Pancreas (tissue), 10 donors: ENCODE measurements at regions not wholly inside any gene's neighbourhood (a gene's known extent, or its start where the extent isn't known, plus 50 kb on each side); places are given as distances from the start of the nearest gene placed in this dataset.

Experiments used
- ATAC-seq, 4 donors: fragments of 200-7000 bp; cut with Tn5 transposase; one replicate each; pipeline versions ENCODE4 v1.8.0 to v1.9.1; 2020; ENCODE audit warnings: mild to moderate bottlenecking in 4 of 4, moderate library complexity in 4 of 4
- DNase-seq, 6 donors: peaks; one replicate each; pipeline ENCODE4 v3.0.0-alpha.2; 2020
- FAIRE-seq: peaks from 2 replicates; lab custom pipeline; 2012; peaks lifted over from hg19 to GRCh38; lab: Jason Lieb, UNC
- H3K27ac ChIP-seq, 4 donors: fragments of 200-600 bp; sonication (generic); 1 replicate in 3 of 4; 2 replicates in 1 of 4; pipeline versions ENCODE4 v1.5.0 to v1.8.0; 2020
- H3K27me3 ChIP-seq, 4 donors: fragments of 200-600 bp; one replicate each; pipeline ENCODE4 v1.8.0; 2021
- H3K36me3 ChIP-seq, 3 donors: fragments of 200-600 bp; sonication (generic) in 1 of 3; one replicate each; pipeline versions ENCODE4 v1.5.0 to v1.8.0; 2020 to 2021
- H3K4me1 ChIP-seq, 3 donors: fragments of 200-600 bp; one replicate each; pipeline ENCODE4 v1.8.0; 2021
- H3K4me3 ChIP-seq, 4 donors: fragments of 200-600 bp; sonication (generic) in 2 of 4; one replicate each; pipeline versions ENCODE4 v1.5.0 to v1.8.0; 2020 to 2021
- H3K9me3 ChIP-seq, 4 donors: fragments of 200-600 bp; one replicate each; pipeline ENCODE4 v1.8.0; 2021
- CTCF ChIP-seq, 4 donors: fragments of 200-600 bp; sonication (generic) in 3 of 4; IDR thresholded peaks; one replicate each; pipeline versions ENCODE4 v1.5.0 to v1.8.0; 2021; ENCODE audit warnings: antibody characterized with exemption in 4 of 4
- WGBS, 2 donors: extraction: QIAGEN DNeasy Blood & Tissue Kit; methylation state at CpG; one replicate each; pipeline ENCODE4 v1.1.7; 2013; 5-methylcytosine and 5-hydroxymethylcytosine counted together
- intact Hi-C, 3 donors: fragments of 100-400 bp; cut with DNase I; formaldehyde crosslinking; loops; one replicate each; pipeline versions ENCODE4 v1.11.1 to v1.14.2; 2022
- donor health status: healthy with polysubstance abuse.
- donor health status: DM: no; HTN: no; CAD: no; lungs with moderate emphysema.
- donor health status: DM: no; HTN: no; CAD: no.
- donor health status: control.
- donor health status: control.
- donor health status: Bipolar disorder and iron deficiency.
- donor health status: DM: yes; HTN: yes; CAD: no.
- donor health status: DM: no; HTN: no; CAD: no.
- donor health status: DM: no; HTN: no; CAD: no.
- donor health status: DM: yes; HTN: yes; CAD: no.

- H3K27ac ChIP-seq, result no peak overlapping the region
- intact Hi-C loops, result no loop called here
- no peak for TF ChIP-seq CTCF (IDR thresholded peaks at IDR 0.05)
- FAIRE-seq (no peak), DNase-seq (no peak), ATAC-seq (no peak)
- H3K4me1 ChIP-seq, result no peaks in the 10 kb centered on the region
- no peaks in the 10 kb centered on the region for H3K36me3 ChIP-seq
- peaks cover 0 to 4% (median 0%) of the 10 kb centered on the region in 4 donors for H3K9me3 ChIP-seq
- 51 to 58% methylated on average over 3 of the region's 3 CpGs for WGBS, 2 donors
- H3K27me3 ChIP-seq, result no peaks in the 10 kb centered on the region
- no peak overlapping the region for H3K4me3 ChIP-seq
These were observed 706.0 kb downstream of the KCNJ3 start for GRCh38 chr2:155404433-155405002.

DNA sequence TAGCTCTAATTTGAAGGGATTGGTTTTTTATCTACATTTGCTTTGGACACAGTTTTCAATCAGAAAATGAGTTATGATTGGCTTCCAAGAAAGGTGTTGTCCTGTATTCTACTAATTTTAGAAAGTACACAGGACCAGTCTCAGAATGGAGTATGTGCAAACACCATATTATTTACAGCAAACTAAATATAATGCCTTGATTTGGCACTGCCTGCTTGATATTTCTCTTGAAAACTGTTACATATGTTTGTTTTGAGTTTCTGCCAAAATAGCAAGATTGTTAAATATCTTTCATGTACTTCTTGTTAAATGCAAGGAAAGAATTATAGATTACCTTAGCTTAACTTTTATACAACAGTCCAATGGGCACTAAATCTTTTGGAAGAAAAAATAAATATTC, 694.9 kb downstream of the KCNJ3 start:
- no peaks in the 10 kb centered on the region for H3K27me3 ChIP-seq
- ATAC-seq, result no peak
- no peak for TF ChIP-seq CTCF (IDR thresholded peaks at IDR 0.05)
- H3K4me1 ChIP-seq, result peaks cover 0 to 5% (median 0%) of the 10 kb centered on the region in 3 donors
- FAIRE-seq, result no peak
- H3K4me3 ChIP-seq, result no peak overlapping the region
- no peak overlapping the region for H3K27ac ChIP-seq
- intact Hi-C loops, result no loop called here
- H3K9me3 ChIP-seq, result no peaks in the 10 kb centered on the region
- no peak for DNase-seq
- H3K36me3 ChIP-seq, result no peaks in the 10 kb centered on the region

GRCh38 chr2:155391613-155392130, 693.2 kb downstream of the KCNJ3 start:
- Histone ChIP-seq H3K27me3 (no peaks in the 10 kb centered on the region), H3K4me1 (peaks cover 0 to 5% (median 0%) of the 10 kb centered on the region in 3 donors), H3K9me3 (no peaks in the 10 kb centered on the region), H3K4me3 (no peak overlapping the region), H3K27ac (no peak overlapping the region), H3K36me3 (no peaks in the 10 kb centered on the region)
- FAIRE-seq (no peak), DNase-seq (no peak), ATAC-seq (no peak)
- intact Hi-C loops, result no loop called here
- TF ChIP-seq CTCF (IDR thresholded peaks at IDR 0.05), result no peak
- WGBS, 2 donors, result 64 to 83% methylated on average over 2 of the region's 2 CpGs

DNA sequence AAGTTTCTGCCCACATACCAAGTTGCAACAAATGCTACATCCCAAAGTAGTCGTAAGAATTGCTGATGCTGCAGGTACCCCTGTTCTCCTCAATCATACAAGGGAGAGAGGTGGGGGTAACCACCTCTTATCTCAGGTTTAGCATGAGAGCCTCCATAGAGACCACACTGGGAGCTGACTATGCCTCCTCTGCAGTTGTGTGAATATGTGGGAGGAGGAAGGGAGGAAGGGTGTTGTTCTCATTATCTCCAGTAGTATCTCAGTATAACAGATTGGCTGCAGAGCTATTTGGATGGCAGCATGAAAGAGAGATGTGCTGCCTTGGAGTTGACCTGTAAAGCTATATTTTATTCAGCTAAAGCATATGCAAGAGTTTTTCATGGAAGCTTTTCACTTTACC, 690.7 kb downstream of the KCNJ3 start:
- TF ChIP-seq CTCF (IDR thresholded peaks at IDR 0.05), result no peak
- Histone ChIP-seq H3K27ac (no peak overlapping the region), H3K27me3 (no peaks in the 10 kb centered on the region), H3K4me1 (peaks cover 0 to 5% (median 0%) of the 10 kb centered on the region in 3 donors), H3K36me3 (no peaks in the 10 kb centered on the region), H3K4me3 (no peak overlapping the region), H3K9me3 (no peaks in the 10 kb centered on the region)
- DNase-seq, result no peak
- no peak for FAIRE-seq
- no peak for ATAC-seq
- intact Hi-C loops, result no loop called here
- WGBS, 2 donors, result 78 to 83% methylated on average over 1 of the region's 1 CpG

GRCh38 chr2:155384555-155385123, 686.1 kb downstream of the KCNJ3 start:
- H3K4me3 ChIP-seq, result no peak overlapping the region
- no peak for ATAC-seq

More at GRCh38 chr2:155384555-155385123, 686.1 kb downstream of the KCNJ3 start:
- H3K4me1 ChIP-seq, result peaks cover 0 to 7% (median 0%) of the 10 kb centered on the region in 3 donors
- intact Hi-C loops, result no loop called here
- TF ChIP-seq CTCF (IDR thresholded peaks at IDR 0.05), result no peak
- H3K27ac ChIP-seq, result no peak overlapping the region
- DNase-seq, result no peak
- H3K9me3 ChIP-seq, result no peaks in the 10 kb centered on the region
- no peaks in the 10 kb centered on the region for H3K36me3 ChIP-seq
- FAIRE-seq, result no peak
- WGBS, 2 donors, result 78 to 86% methylated on average over 3 of the region's 3 CpGs
- no peaks in the 10 kb centered on the region for H3K27me3 ChIP-seq
